ENCODE measurements at regions not wholly inside any gene's neighbourhood (a gene's known extent, or its start where the extent isn't known, plus 50 kb on each side); places are given as distances from the start of the nearest gene placed in this dataset.

DNA sequence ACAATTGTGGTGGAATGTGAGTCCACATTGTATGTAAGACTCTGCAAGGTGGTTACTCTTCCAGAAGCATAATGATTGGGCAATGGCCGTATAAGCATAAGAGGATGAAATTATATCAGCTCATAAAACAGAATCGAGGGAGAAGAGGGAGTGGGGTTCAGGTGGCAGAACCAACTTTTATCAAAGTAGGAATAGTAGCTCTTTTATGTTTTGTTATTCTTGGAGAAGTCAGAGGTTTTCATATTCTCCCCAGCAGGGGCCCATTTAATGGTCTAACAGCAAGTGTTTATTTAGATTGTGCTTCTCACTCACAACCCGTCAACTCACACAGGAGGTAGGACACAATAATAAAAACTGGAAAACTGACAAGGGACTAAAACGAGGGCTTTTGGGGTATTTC lies 291.3 kb upstream of the CD180 start:
- Mint-ChIP-seq H3K4me3 (no peak overlapping the region), H3K36me3 (ENCODE audit: low read depth) (no peaks in the 10 kb centered on the region), H3K27me3 (ENCODE audit: insufficient read depth) (peaks cover 2% of the 10 kb centered on the region; the same call in 1 of the 2 replicates), H3K4me1 (ENCODE audit: low read depth) (no peaks in the 10 kb centered on the region), H3K9me3 (peaks cover 8% of the 10 kb centered on the region), H3K27ac (no peak overlapping the region)
- TF ChIP-seq CTCF (IDR thresholded peaks at IDR 0.05), result no peak
- no peak for DNase-seq

DNA sequence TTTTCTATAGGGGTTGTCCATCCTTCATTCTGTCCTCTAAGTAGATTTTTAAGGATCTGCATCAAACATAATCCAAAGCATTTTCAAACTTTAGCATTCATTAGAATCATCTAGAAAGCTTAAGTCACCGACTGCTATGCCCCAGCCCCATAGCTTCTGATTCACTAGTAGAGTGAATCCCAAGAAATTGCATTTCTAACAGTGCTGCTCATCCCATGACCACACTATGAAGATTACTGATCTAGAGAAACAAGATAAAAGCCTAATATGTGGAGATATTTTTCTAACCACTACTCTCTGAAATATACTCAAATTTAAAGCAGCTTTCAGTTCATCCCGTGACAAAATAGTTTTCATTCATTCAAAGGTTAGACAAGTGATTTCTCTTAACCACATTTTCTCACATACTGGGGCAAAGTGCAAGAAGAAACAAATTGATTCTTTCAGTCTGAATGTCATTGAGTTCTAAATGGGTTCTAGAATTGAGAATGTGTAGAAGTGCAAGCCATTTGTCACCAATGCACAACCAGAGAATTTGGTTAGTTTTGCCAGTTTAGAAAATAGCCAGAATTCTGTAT lies 286.9 kb upstream of the CD180 start:
- H3K27me3 Mint-ChIP-seq (ENCODE audit: insufficient read depth), result peaks cover 2% of the 10 kb centered on the region; the same call in 1 of the 2 replicates
- H3K9me3 Mint-ChIP-seq, result peaks cover 8% of the 10 kb centered on the region
- no peak for DNase-seq
- H3K36me3 Mint-ChIP-seq (ENCODE audit: low read depth), result no peaks in the 10 kb centered on the region
- H3K4me1 Mint-ChIP-seq (ENCODE audit: low read depth), result no peaks in the 10 kb centered on the region
- H3K27ac Mint-ChIP-seq, result no peak overlapping the region
- no peak overlapping the region for H3K4me3 Mint-ChIP-seq
- no peak for TF ChIP-seq CTCF (IDR thresholded peaks at IDR 0.05)

DNA sequence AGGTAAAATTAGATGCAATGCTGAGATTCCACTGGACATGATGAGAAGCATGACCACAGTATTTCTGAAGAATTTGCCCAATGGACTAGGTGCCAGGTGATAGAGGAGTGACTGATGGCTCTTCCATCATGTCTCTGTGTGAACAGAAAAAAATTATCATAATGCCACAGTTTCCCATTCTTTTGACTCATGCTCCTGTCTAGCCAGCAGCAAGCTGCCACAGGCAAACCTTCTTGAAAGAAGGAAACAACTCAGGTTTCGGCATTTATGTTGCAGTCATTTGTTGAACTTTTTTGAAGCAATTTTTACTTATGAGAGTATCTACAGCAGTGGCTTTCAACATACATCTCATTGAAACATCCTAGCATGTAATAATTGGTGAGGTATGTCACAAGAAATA lies 284.8 kb upstream of the CD180 start:
- Mint-ChIP-seq H3K36me3 (ENCODE audit: low read depth) (no peaks in the 10 kb centered on the region), H3K4me3 (no peak overlapping the region), H3K9me3 (peaks cover 13% of the 10 kb centered on the region), H3K27ac (no peak overlapping the region), H3K27me3 (ENCODE audit: insufficient read depth) (peaks cover 2% of the 10 kb centered on the region; the same call in 1 of the 2 replicates), H3K4me1 (ENCODE audit: low read depth) (no peaks in the 10 kb centered on the region)
- no peak for DNase-seq
- no peak for TF ChIP-seq CTCF (IDR thresholded peaks at IDR 0.05)

DNA sequence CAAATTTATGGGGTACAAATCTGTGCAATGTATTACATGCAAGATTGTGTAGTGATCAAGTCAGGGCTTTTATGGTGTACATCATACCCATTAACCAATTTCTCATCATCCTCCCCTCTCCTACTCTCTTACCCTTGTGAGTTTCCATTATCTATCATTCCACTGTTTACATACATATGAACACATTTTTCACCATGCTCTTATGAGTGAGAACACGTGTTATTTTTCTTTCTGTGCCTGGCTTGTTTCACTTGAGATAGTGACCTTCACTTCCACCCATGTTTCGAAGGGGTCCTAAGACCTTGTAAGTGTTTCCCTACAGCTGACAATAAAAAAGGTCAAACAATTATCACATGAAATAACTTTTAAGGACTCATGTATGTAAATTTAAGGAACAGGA lies 281.7 kb upstream of the CD180 start:
- peaks cover 6% of the 10 kb centered on the region for H3K9me3 Mint-ChIP-seq
- H3K4me3 Mint-ChIP-seq, result no peak overlapping the region
- no peak for DNase-seq

GRCh38 chr5:67476995-67477394 lies 280.4 kb upstream of the CD180 start:
- H3K9me3 Mint-ChIP-seq, result peaks cover 6% of the 10 kb centered on the region
- TF ChIP-seq CTCF (IDR thresholded peaks at IDR 0.05), result no peak
- H3K27ac Mint-ChIP-seq, result no peak overlapping the region
- H3K4me3 Mint-ChIP-seq, result no peak overlapping the region
- H3K4me1 Mint-ChIP-seq (ENCODE audit: low read depth), result no peaks in the 10 kb centered on the region
- no peaks in the 10 kb centered on the region for H3K36me3 Mint-ChIP-seq (ENCODE audit: low read depth)
- peaks cover 2% of the 10 kb centered on the region; the same call in 1 of the 2 replicates for H3K27me3 Mint-ChIP-seq (ENCODE audit: insufficient read depth)
- no peak for DNase-seq

More for the DNA sequence above, 281.7 kb upstream of the CD180 start:
- Mint-ChIP-seq H3K4me1 (ENCODE audit: low read depth) (no peaks in the 10 kb centered on the region), H3K36me3 (ENCODE audit: low read depth) (no peaks in the 10 kb centered on the region), H3K27ac (no peak overlapping the region), H3K27me3 (ENCODE audit: insufficient read depth) (peaks cover 2% of the 10 kb centered on the region; the same call in 1 of the 2 replicates)
- no peak for TF ChIP-seq CTCF (IDR thresholded peaks at IDR 0.05)

Measured in HFFc6 (cell line).